HCT116 (cell line): ENCODE measurements at regions not wholly inside any gene's neighbourhood (a gene's known extent, or its start where the extent isn't known, plus 50 kb on each side); places are given as distances from the start of the nearest gene placed in this dataset.

Source experiments
- ELF1 ChIP-seq: IDR thresholded peaks from 2 replicates; pipeline ENCODE4 v1.6.1; 2012; ENCODE audit warnings: low read depth, borderline replicate concordance
- POLR2A ChIP-seq: IDR thresholded peaks from 2 replicates; pipeline ENCODE4 v1.7.0; 2011; ENCODE audit warnings: borderline replicate concordance; ENCODE audit not compliant: insufficient read depth, insufficient read length; ENCODE audit errors: extremely low read depth
- RAD21 ChIP-seq: IDR thresholded peaks from 2 replicates; pipeline ENCODE4 v1.6.1; 2012; ENCODE audit warnings: low read depth, mild to moderate bottlenecking
- TF ChIP-seq, protein P1 (sequence below), 3 experiments: fragments of 200-600 bp in 1 of 3; sonication (generic) in 1 of 3; IDR thresholded peaks in 2 of 3; conservative IDR thresholded peaks in 1 of 3; 2 replicates each; pipeline ENCODE4 v1.5.1; 2012 to 2017; ENCODE audit warnings: low read depth in 2 of 3, low read length in 2 of 3, antibody characterized with exemption in 1 of 3, borderline replicate concordance in 1 of 3, control low read depth in 1 of 3, mild to moderate bottlenecking in 1 of 3, mixed read lengths in 1 of 3, mixed run types in 1 of 3, moderate library complexity in 1 of 3; ENCODE audit not compliant: insufficient read depth in 1 of 3

GRCh38 chr3:34570916-34571705, 772.7 kb downstream of the PDCD6IP start:
- TF ChIP-seq RAD21 (no peak), ELF1 (no peak), POLR2A (no peak)
- TF ChIP-seq, protein P1, sequence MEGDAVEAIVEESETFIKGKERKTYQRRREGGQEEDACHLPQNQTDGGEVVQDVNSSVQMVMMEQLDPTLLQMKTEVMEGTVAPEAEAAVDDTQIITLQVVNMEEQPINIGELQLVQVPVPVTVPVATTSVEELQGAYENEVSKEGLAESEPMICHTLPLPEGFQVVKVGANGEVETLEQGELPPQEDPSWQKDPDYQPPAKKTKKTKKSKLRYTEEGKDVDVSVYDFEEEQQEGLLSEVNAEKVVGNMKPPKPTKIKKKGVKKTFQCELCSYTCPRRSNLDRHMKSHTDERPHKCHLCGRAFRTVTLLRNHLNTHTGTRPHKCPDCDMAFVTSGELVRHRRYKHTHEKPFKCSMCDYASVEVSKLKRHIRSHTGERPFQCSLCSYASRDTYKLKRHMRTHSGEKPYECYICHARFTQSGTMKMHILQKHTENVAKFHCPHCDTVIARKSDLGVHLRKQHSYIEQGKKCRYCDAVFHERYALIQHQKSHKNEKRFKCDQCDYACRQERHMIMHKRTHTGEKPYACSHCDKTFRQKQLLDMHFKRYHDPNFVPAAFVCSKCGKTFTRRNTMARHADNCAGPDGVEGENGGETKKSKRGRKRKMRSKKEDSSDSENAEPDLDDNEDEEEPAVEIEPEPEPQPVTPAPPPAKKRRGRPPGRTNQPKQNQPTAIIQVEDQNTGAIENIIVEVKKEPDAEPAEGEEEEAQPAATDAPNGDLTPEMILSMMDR (IDR thresholded peaks at IDR 0.05 in 2 of 3, conservative IDR thresholded peaks at IDR 0.05 in 1 of 3; ENCODE audit: borderline replicate concordance in 1 of 3, insufficient read depth in 1 of 3, low read depth in 2 of 3, low read length in 2 of 3), result no peak
